Sigmoid colon (tissue), 6 donors: ENCODE measurements at regions not wholly inside any gene's neighbourhood (a gene's known extent, or its start where the extent isn't known, plus 50 kb on each side); places are given as distances from the start of the nearest gene placed in this dataset.

ENCODE experiments used
- DNase-seq: peaks from one replicate; pipeline ENCODE4 v3.0.0-alpha.2; 2019
- H3K27ac ChIP-seq, 4 donors: fragments of 200-600 bp; sonication (generic); one replicate each; pipeline ENCODE4 v1.5.1; 2016 to 2019; ENCODE audit warnings: mild to moderate bottlenecking in 1 of 4
- H3K27me3 ChIP-seq, 3 donors: fragments of 200-600 bp; sonication (generic); one replicate each; pipeline ENCODE4 v1.5.1; 2019; ENCODE audit warnings: mild to moderate bottlenecking in 1 of 3
- H3K36me3 ChIP-seq, 4 donors: fragments of 200-600 bp; sonication (generic); one replicate each; pipeline ENCODE4 v1.5.1; 2016 to 2019
- H3K4me1 ChIP-seq, 4 donors: fragments of 200-600 bp; sonication (generic); one replicate each; pipeline ENCODE4 v1.5.1; 2017 to 2019
- H3K4me3 ChIP-seq, 4 donors: fragments of 200-600 bp; sonication (generic); one replicate each; pipeline ENCODE4 v1.5.1; 2017 to 2019; ENCODE audit warnings: mild to moderate bottlenecking in 2 of 4, moderate library complexity in 1 of 4
- H3K9me3 ChIP-seq, 4 donors: fragments of 200-600 bp in 3 of 4; sonication (generic) in 3 of 4; one replicate each; pipeline versions ENCODE4 v1.5.1 to v1.6.1; 2013 to 2019
- EP300 ChIP-seq, 4 donors: sonication (generic); formaldehyde crosslinking; IDR thresholded peaks; one replicate each; pipeline ENCODE4 v1.6.1; 2017; ENCODE audit warnings: antibody characterized with exemption in 4 of 4
- POLR2A ChIP-seq, 2 donors: fragments of 450-650 bp; IDR thresholded peaks; one replicate each; pipeline ENCODE4 v1.6.1; 2016; ENCODE audit warnings: antibody characterized with exemption in 2 of 2, mild to moderate bottlenecking in 2 of 2, moderate library complexity in 2 of 2
- POLR2AphosphoS5 ChIP-seq, 4 donors: sonication (generic); formaldehyde crosslinking; IDR thresholded peaks; one replicate each; pipeline ENCODE4 v1.6.1; 2017; ENCODE audit warnings: antibody characterized with exemption in 4 of 4
- WGBS, 2 donors: extraction: QIAGEN DNeasy Blood & Tissue Kit; methylation state at CpG; one replicate each; pipeline ENCODE4 v1.1.7; 2013; 5-methylcytosine and 5-hydroxymethylcytosine counted together
- intact Hi-C: fragments of 100-400 bp; cut with DNase I; formaldehyde crosslinking; loops from one replicate; pipeline ENCODE4 v1.15.1; 2023
- TF ChIP-seq, protein P1 (sequence below), 4 experiments: fragments of 450-650 bp in 3 of 4; fragments of 200-600 bp in 1 of 4; IDR thresholded peaks; one replicate each; pipeline ENCODE4 v1.5.1; 2016 to 2019; ENCODE audit warnings: antibody characterized with exemption in 4 of 4, mild to moderate bottlenecking in 3 of 4, moderate library complexity in 2 of 4
- donor health status: healthy with polysubstance abuse.
- donor health status: healthy.

DNA sequence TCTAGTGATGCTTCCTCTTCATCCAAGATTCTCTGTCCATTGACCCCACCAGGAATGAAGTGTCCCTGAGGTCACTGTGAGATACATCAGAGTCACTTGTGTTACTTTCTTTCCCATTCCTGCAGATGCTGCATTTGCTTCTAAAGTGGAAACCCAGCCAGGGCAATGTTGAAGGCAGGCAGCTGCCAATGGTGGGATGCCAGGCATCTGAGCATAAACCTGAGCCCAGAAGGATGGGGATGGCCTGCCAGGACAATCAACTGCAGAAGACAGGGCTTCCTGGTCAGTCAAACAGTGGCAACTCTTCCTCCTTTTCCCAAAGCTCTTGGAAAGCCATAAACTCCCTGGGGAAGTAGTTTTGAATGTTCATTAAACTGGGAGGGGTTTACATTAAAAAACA, 178.0 kb upstream of the TMEM132C start:
- Histone ChIP-seq H3K27me3 (peaks cover 0 to 8% (median 0%) of the 10 kb centered on the region in 3 donors), H3K36me3 (no peaks in the 10 kb centered on the region), H3K4me1 (no peaks in the 10 kb centered on the region), H3K27ac (no peak overlapping the region), H3K4me3 (no peak overlapping the region), H3K9me3 (no peaks in the 10 kb centered on the region)
- intact Hi-C loops = no loop called here
- no peak for DNase-seq
- TF ChIP-seq POLR2A (IDR thresholded peaks at IDR 0.05) (no peak), EP300 (IDR thresholded peaks at IDR 0.05) (no peak), POLR2AphosphoS5 (IDR thresholded peaks at IDR 0.05) (no peak)
- TF ChIP-seq, protein P1, sequence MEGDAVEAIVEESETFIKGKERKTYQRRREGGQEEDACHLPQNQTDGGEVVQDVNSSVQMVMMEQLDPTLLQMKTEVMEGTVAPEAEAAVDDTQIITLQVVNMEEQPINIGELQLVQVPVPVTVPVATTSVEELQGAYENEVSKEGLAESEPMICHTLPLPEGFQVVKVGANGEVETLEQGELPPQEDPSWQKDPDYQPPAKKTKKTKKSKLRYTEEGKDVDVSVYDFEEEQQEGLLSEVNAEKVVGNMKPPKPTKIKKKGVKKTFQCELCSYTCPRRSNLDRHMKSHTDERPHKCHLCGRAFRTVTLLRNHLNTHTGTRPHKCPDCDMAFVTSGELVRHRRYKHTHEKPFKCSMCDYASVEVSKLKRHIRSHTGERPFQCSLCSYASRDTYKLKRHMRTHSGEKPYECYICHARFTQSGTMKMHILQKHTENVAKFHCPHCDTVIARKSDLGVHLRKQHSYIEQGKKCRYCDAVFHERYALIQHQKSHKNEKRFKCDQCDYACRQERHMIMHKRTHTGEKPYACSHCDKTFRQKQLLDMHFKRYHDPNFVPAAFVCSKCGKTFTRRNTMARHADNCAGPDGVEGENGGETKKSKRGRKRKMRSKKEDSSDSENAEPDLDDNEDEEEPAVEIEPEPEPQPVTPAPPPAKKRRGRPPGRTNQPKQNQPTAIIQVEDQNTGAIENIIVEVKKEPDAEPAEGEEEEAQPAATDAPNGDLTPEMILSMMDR (IDR thresholded peaks at IDR 0.05) = no peak

DNA sequence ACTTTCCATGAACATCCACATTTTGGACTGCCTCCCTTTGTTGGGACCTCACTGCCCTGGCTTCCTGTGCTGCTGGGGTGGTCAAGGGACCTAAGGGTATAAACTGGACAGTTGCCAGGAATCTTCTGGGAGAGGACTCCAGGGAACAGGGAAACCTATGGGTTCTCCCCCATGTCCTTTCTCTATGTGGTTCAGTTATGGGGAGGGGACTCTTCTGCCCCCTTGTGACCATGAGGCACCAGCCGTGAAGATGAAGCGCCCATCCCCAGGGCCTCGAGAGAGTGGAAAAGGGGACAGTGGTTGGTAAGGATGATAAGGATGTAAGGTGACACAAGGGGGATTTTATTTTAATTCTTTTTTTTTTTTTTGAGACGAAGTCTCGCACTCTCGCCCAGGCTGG, 177.0 kb upstream of the TMEM132C start:
- 88 to 92% methylated on average over 6 of the region's 6 CpGs for WGBS, 2 donors
- Histone ChIP-seq H3K27ac (no peak overlapping the region), H3K36me3 (no peaks in the 10 kb centered on the region), H3K27me3 (peaks cover 0 to 8% (median 0%) of the 10 kb centered on the region in 3 donors), H3K4me1 (no peaks in the 10 kb centered on the region), H3K9me3 (no peaks in the 10 kb centered on the region), H3K4me3 (no peak overlapping the region)
- intact Hi-C loops = no loop called here
- DNase-seq = no peak
- no peak for TF ChIP-seq EP300 (IDR thresholded peaks at IDR 0.05)
- TF ChIP-seq POLR2AphosphoS5 (IDR thresholded peaks at IDR 0.05) = no peak
- TF ChIP-seq POLR2A (IDR thresholded peaks at IDR 0.05) = no peak
- TF ChIP-seq, protein P1 (IDR thresholded peaks at IDR 0.05) = no peak

DNA sequence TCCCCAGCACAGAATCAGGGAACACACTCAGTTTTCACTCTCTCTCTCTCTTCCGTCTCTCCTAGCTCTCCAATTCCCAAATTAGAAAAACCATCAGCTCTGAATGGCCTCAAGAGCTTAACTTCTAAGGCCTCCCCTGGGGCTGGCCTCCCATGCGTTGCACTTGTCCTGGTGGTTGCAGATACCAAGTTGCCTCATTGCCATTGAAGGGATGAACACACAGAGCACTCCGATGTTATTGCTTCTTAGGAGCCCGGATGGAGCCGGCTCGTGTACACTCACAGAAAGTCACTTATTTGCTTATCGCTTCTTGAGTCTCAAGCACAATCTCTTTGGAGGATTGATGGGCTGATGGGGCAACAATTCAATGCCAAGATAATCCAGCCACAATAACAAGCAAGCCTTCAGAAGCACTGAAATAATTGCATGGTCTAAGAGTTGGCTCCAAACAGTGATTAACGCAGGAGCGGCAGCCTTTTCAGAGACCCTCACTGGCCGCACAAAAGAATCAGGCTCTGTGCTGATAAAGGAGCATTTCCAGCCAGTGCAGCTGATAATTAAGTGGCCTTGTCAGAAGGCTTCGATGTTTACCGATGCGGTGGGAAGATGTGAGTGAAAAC, 175.8 kb upstream of the TMEM132C start:
- Histone ChIP-seq H3K36me3 (no peaks in the 10 kb centered on the region), H3K4me3 (no peak overlapping the region), H3K9me3 (no peaks in the 10 kb centered on the region), H3K4me1 (no peaks in the 10 kb centered on the region), H3K27me3 (peaks cover 0 to 8% (median 0%) of the 10 kb centered on the region in 3 donors), H3K27ac (no peak overlapping the region)
- 58 to 60% methylated on average over 13 of the region's 13 CpGs for WGBS, 2 donors
- intact Hi-C loops = no loop called here
- no peak for TF ChIP-seq EP300 (IDR thresholded peaks at IDR 0.05)
- no peak for DNase-seq

DNA sequence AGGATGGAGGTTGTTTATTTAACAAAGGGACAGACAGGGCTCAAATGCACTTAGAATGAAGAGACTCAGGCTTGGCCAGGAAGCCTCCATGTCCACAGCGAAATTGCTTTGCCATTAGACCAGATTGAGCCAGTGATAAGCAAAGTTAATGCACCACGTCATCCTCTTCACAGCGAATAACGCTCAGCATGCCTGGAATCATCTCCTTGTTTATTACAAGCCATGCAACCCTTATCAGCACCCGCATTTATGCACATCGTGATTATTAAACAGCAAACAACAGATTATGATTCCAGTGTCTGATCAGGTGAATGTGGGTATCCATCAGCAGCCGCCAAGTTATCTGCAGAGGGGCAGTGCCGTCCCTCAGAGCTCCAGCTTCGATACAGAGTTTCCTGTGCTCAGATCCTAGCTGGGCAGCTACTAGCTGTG, 175.0 kb upstream of the TMEM132C start:
- no peak for DNase-seq
- H3K4me3 ChIP-seq = no peak overlapping the region
- 59 to 65% methylated on average over 9 of the region's 9 CpGs for WGBS, 2 donors
- no peaks in the 10 kb centered on the region for H3K9me3 ChIP-seq
- peaks cover 0 to 8% (median 0%) of the 10 kb centered on the region in 3 donors for H3K27me3 ChIP-seq
- intact Hi-C loops = no loop called here
- no peaks in the 10 kb centered on the region for H3K4me1 ChIP-seq
- H3K27ac ChIP-seq = no peak overlapping the region
- H3K36me3 ChIP-seq = no peaks in the 10 kb centered on the region
- no peak for TF ChIP-seq POLR2AphosphoS5 (IDR thresholded peaks at IDR 0.05)

DNA sequence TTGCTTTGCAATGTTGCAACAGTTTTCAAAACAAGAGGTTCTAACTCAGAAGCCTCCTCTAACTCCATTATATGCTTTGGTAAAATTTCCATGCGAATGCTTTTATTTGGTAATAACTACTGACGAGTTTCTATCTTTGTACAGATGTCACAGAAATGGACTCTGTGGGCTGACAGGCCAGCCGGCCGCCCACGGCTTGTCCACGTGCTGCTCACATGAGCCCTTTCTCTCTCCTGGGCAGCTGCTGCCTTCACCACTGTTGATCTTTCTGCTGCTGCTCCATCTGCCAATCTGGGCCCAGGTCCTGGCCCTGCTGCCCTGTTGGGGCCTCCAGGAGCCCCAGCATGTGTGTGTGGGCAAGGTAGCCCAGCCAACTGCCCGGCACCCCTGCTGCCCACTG, 168.2 kb upstream of the TMEM132C start:
- H3K36me3 ChIP-seq = no peaks in the 10 kb centered on the region
- no peaks in the 10 kb centered on the region for H3K9me3 ChIP-seq
- TF ChIP-seq POLR2A (IDR thresholded peaks at IDR 0.05) (no peak), POLR2AphosphoS5 (IDR thresholded peaks at IDR 0.05) (no peak), EP300 (IDR thresholded peaks at IDR 0.05) (no peak)
- TF ChIP-seq, protein P1 (IDR thresholded peaks at IDR 0.05) = no peak
- intact Hi-C loops = no loop called here
- DNase-seq = no peak
- no peaks in the 10 kb centered on the region for H3K4me1 ChIP-seq
- H3K4me3 ChIP-seq = no peak overlapping the region
- no peak overlapping the region for H3K27ac ChIP-seq
- 82 to 85% methylated on average over 7 of the region's 7 CpGs for WGBS, 2 donors
- H3K27me3 ChIP-seq = no peaks in the 10 kb centered on the region

DNA sequence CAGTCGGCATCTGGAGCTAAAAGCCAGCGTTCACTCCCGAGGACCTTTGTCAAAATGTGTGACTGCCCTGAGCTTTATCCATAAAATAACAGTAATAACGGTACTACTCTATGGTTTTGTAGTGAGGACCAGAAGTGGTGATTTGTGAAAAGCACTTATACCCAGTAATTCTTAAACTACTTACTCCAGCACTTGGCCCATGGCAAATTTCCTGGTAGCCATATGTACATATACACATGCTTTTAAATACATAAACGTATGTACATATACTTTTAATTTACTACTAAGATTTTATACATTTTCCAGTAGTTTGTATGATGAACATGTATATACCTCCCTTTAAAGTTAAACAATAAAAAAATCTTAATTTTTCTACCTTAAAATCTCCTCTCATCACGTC, 163.8 kb upstream of the TMEM132C start:
- DNase-seq = no peak
- 74 to 77% methylated on average over 6 of the region's 6 CpGs for WGBS, 2 donors
- intact Hi-C loops = no loop called here
- H3K36me3 ChIP-seq = no peaks in the 10 kb centered on the region
- no peak for TF ChIP-seq POLR2AphosphoS5 (IDR thresholded peaks at IDR 0.05)
- no peak for TF ChIP-seq POLR2A (IDR thresholded peaks at IDR 0.05)
- no peak for TF ChIP-seq EP300 (IDR thresholded peaks at IDR 0.05)
- TF ChIP-seq, protein P1 (IDR thresholded peaks at IDR 0.05) = no peak
- H3K27me3 ChIP-seq = no peaks in the 10 kb centered on the region
- H3K9me3 ChIP-seq = no peaks in the 10 kb centered on the region
- H3K4me1 ChIP-seq = no peaks in the 10 kb centered on the region
- H3K4me3 ChIP-seq = no peak overlapping the region
- H3K27ac ChIP-seq = no peak overlapping the region
